HepG2 (cell line): ENCODE measurements at regions not wholly inside any gene's neighbourhood (a gene's known extent, or its start where the extent isn't known, plus 50 kb on each side); places are given as distances from the start of the nearest gene placed in this dataset.

Source experiments
- ATF3 ChIP-seq: sonication (generic); formaldehyde crosslinking; IDR thresholded peaks from 2 replicates; pipeline ENCODE4 v1.4.0; 2020; ENCODE audit warnings: missing genetic modification reagents
- GLMP ChIP-seq: sonication (generic); formaldehyde crosslinking; IDR thresholded peaks from 2 replicates; pipeline ENCODE4 v1.9.0; 2021; ENCODE audit warnings: missing genetic modification reagents, mild to moderate bottlenecking, borderline replicate concordance
- IRF9 ChIP-seq: sonication (generic); formaldehyde crosslinking; IDR thresholded peaks from 2 replicates; pipeline ENCODE4 v1.8.0; 2022; ENCODE audit warnings: missing genetic modification reagents, mild to moderate bottlenecking, borderline replicate concordance
- JUND ChIP-seq: sonication (generic); formaldehyde crosslinking; IDR thresholded peaks from 2 replicates; pipeline ENCODE4 v1.8.0; 2022; ENCODE audit warnings: mild to moderate bottlenecking, missing genetic modification reagents
- KLF13 ChIP-seq: sonication (generic); formaldehyde crosslinking; IDR thresholded peaks from 2 replicates; pipeline ENCODE4 v1.4.0; 2020; ENCODE audit warnings: mild to moderate bottlenecking, missing genetic modification reagents
- PCBP2 ChIP-seq: fragments of 200-400 bp; formaldehyde crosslinking; optimal IDR thresholded peaks from 2 replicates; pipeline ENCODE3; 2018; ENCODE audit warnings: low read length, low read depth; ENCODE audit not compliant: poor library complexity, severe bottlenecking
- RFX5 ChIP-seq: IDR thresholded peaks from 2 replicates; pipeline ENCODE4 v1.6.1; 2011; ENCODE audit warnings: low read depth, low read length, improper control_type of control experiment
- U2AF2 ChIP-seq: fragments of 200-400 bp; formaldehyde crosslinking; IDR thresholded peaks from 2 replicates; pipeline ENCODE4 v1.6.1; 2017; ENCODE audit warnings: low read depth, mild to moderate bottlenecking, low read length
- ZC3H4 ChIP-seq: sonication (generic); formaldehyde crosslinking; IDR thresholded peaks from 2 replicates; pipeline ENCODE4 v1.4.0; 2020; ENCODE audit warnings: missing genetic modification reagents, borderline replicate concordance

- TF ChIP-seq JUND (no peak), ZC3H4 (CRISPR knock-in tag) (no peak), RFX5 (no peak), ATF3 (CRISPR knock-in tag) (no peak), PCBP2 (no peak), GLMP (CRISPR knock-in tag) (no peak), KLF13 (CRISPR knock-in tag) (no peak), IRF9 (CRISPR knock-in tag) (no peak), U2AF2 (no peak)
Measured at GRCh38 chr5:63245271-63245670, 666.7 kb downstream of the LRRC70 start.
